GM18505 (cell line): ENCODE measurements at regions not wholly inside any gene's neighbourhood (a gene's known extent, or its start where the extent isn't known, plus 50 kb on each side); places are given as distances from the start of the nearest gene placed in this dataset.

Source experiments
- ATAC-seq: cut with Tn5 transposase; IDR thresholded peaks from one replicate; pipeline ENCODE4 v1.9.1; 2021; ENCODE audit not compliant: unreplicated experiment
- POLR2A ChIP-seq: IDR thresholded peaks from 4 replicates; pipeline ENCODE4 v1.6.1; 2011; ENCODE audit warnings: borderline replicate concordance; ENCODE audit not compliant: insufficient read depth, insufficient read length; ENCODE audit errors: extremely low read depth

GRCh38 chr18:73670039-73670438 lies 477.6 kb downstream of the FBXO15 start:
- ATAC-seq, result no peak
- no peak for TF ChIP-seq POLR2A

GRCh38 chr18:73669297-73669696 lies 478.3 kb downstream of the FBXO15 start:
- no peak for ATAC-seq
- TF ChIP-seq POLR2A, result no peak

- TF ChIP-seq POLR2A, result no peak
- no peak for ATAC-seq
Observed at GRCh38 chr18:73668051-73668450, 479.6 kb downstream of the FBXO15 start.

GRCh38 chr18:73666772-73667171 lies 480.9 kb downstream of the FBXO15 start:
- no peak for TF ChIP-seq POLR2A
- no peak for ATAC-seq

GRCh38 chr18:73664896-73665295 lies 482.7 kb downstream of the FBXO15 start:
- TF ChIP-seq POLR2A, result no peak
- ATAC-seq, result no peak

- ATAC-seq, result no peak
- TF ChIP-seq POLR2A, result no peak
Observed at GRCh38 chr18:73663581-73663980, 484.1 kb downstream of the FBXO15 start.

GRCh38 chr18:73662421-73662820 lies 485.2 kb downstream of the FBXO15 start:
- no peak for ATAC-seq

GRCh38 chr18:73660931-73661856 lies 486.4 kb downstream of the FBXO15 start:
- TF ChIP-seq POLR2A, result no peak
- no peak for ATAC-seq

More at GRCh38 chr18:73662421-73662820, 485.2 kb downstream of the FBXO15 start:
- no peak for TF ChIP-seq POLR2A

- no peak for TF ChIP-seq POLR2A
- ATAC-seq, result no peak
Observed at GRCh38 chr18:73656691-73657090, 490.9 kb downstream of the FBXO15 start.

- no peak for ATAC-seq
- TF ChIP-seq POLR2A, result no peak
Observed at GRCh38 chr18:73653827-73654226, 493.8 kb downstream of the FBXO15 start.

GRCh38 chr18:73653251-73653650 lies 494.4 kb downstream of the FBXO15 start:
- no peak for ATAC-seq
- no peak for TF ChIP-seq POLR2A

GRCh38 chr18:73647391-73647790 lies 500.2 kb downstream of the FBXO15 start:
- TF ChIP-seq POLR2A, result no peak
- ATAC-seq, result no peak

GRCh38 chr18:73646772-73647171 lies 500.9 kb downstream of the FBXO15 start:
- no peak for TF ChIP-seq POLR2A

GRCh38 chr18:73646196-73646595 lies 501.4 kb downstream of the FBXO15 start:
- TF ChIP-seq POLR2A, result no peak
- no peak for ATAC-seq

More at GRCh38 chr18:73646772-73647171, 500.9 kb downstream of the FBXO15 start:
- ATAC-seq, result no peak
